GM12878 (cell line): ENCODE measurements at regions not wholly inside any gene's neighbourhood (a gene's known extent, or its start where the extent isn't known, plus 50 kb on each side); places are given as distances from the start of the nearest gene placed in this dataset.

ENCODE experiments used
- CEBPB ChIP-seq, 2 experiments: fragments of 150-350 bp in 1 of 2; IDR thresholded peaks; 2 replicates each; pipeline ENCODE4 v1.6.1; 2012 to 2014; ENCODE audit warnings: low read depth in 2 of 2, low read length in 2 of 2, borderline replicate concordance in 1 of 2, inconsistent platforms in 1 of 2
- CUX1 ChIP-seq: IDR thresholded peaks from 2 replicates; pipeline ENCODE4 v1.6.1; 2012; ENCODE audit warnings: improper control_type of control experiment, low read depth, low read length; ENCODE audit not compliant: insufficient replicate concordance
- ESRRA ChIP-seq: IDR thresholded peaks from 2 replicates; pipeline ENCODE4 v1.6.1; 2012; ENCODE audit warnings: mild to moderate bottlenecking, low read length, improper control_type of control experiment
- IKZF2 ChIP-seq, 2 experiments: fragments of 450-650 bp; IDR thresholded peaks; 2 replicates each; pipeline ENCODE4 v1.6.1; 2017; ENCODE audit warnings: mild to moderate bottlenecking in 2 of 2, moderate library complexity in 2 of 2
- IRF3 ChIP-seq: fragments of 450-650 bp; IDR thresholded peaks from 2 replicates; pipeline ENCODE4 v1.6.1; 2014; ENCODE audit warnings: mild to moderate bottlenecking
- KAT2A ChIP-seq: conservative IDR thresholded peaks from 2 replicates; pipeline ENCODE4 v1.6.1; 2011; ENCODE audit warnings: low read depth, low read length; ENCODE audit not compliant: control insufficient read depth
- KLF5 ChIP-seq: fragments of 450-650 bp; IDR thresholded peaks from 2 replicates; pipeline ENCODE4 v1.6.1; 2014; ENCODE audit warnings: mild to moderate bottlenecking; ENCODE audit not compliant: partially characterized antibody
- MTA2 ChIP-seq: fragments of 450-650 bp; IDR thresholded peaks from 2 replicates; pipeline ENCODE4 v1.6.1; 2016; ENCODE audit warnings: low read depth, mild to moderate bottlenecking, moderate library complexity
- MYB ChIP-seq: fragments of 150-350 bp; IDR thresholded peaks from 2 replicates; pipeline ENCODE4 v1.6.1; 2014; ENCODE audit warnings: mild to moderate bottlenecking, low read depth, low read length, borderline replicate concordance
- MYC ChIP-seq: IDR thresholded peaks from 2 replicates; pipeline ENCODE4 v1.6.1; 2011; ENCODE audit warnings: mild to moderate bottlenecking, low read length, moderate library complexity, inconsistent platforms; ENCODE audit not compliant: insufficient read depth, insufficient replicate concordance, insufficient read length, severe bottlenecking
- NFYB ChIP-seq: IDR thresholded peaks from 2 replicates; pipeline ENCODE4 v1.6.1; 2011; ENCODE audit warnings: low read depth, mild to moderate bottlenecking, low read length, improper control_type of control experiment, moderate library complexity; ENCODE audit not compliant: insufficient read depth
- NR2F1 ChIP-seq: fragments of 450-650 bp; conservative IDR thresholded peaks from 2 replicates; pipeline ENCODE4 v1.6.1; 2017; ENCODE audit warnings: mild to moderate bottlenecking
- RELB ChIP-seq: fragments of 450-650 bp; IDR thresholded peaks from 2 replicates; pipeline ENCODE4 v1.6.1; 2017; ENCODE audit warnings: low read depth, mild to moderate bottlenecking, moderate library complexity
- SREBF1 ChIP-seq: IDR thresholded peaks from 2 replicates; pipeline ENCODE4 v1.6.1; 2012; ENCODE audit warnings: mild to moderate bottlenecking, low read length
- ZNF384 ChIP-seq: IDR thresholded peaks from 2 replicates; pipeline ENCODE4 v1.6.1; 2012; ENCODE audit warnings: low read depth, mild to moderate bottlenecking, low read length, improper control_type of control experiment, borderline replicate concordance
- ZNF592 ChIP-seq: fragments of 450-650 bp; IDR thresholded peaks from 2 replicates; pipeline ENCODE4 v1.6.1; 2017; ENCODE audit warnings: mild to moderate bottlenecking, moderate library complexity
- TF ChIP-seq, protein P1 (sequence below): IDR thresholded peaks from 2 replicates; pipeline ENCODE4 v1.6.1; 2011; ENCODE audit warnings: borderline replicate concordance, low read depth, mild to moderate bottlenecking, moderate library complexity, mixed read lengths, low read length; ENCODE audit not compliant: insufficient read depth; ENCODE audit errors: extremely low read length

DNA sequence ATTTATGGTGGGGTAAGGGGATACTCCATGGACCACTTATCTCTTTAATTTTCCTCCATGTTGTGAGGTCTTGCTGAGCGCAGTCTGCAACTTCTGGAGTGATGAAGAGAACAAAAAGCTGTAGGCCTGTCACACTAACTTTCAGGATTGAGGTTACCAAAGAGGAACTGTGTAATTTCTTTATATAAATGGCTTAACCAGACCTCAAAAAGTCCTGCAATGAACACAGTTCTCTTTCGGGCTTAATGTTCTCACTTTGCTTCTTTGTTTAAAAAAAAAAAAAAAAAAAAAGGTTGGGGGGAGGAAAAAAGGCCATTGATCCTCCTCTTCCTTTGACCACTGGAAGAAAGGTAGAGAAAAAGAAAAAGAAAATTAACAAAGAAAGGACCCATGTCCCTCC is 86.8 kb upstream of the SOX9 start (continued):
- TF ChIP-seq NFYB: no peak
- TF ChIP-seq RELB: 0 out of 2 replicates have a peak, but pooled peaks have one; percentile 26
- TF ChIP-seq NR2F1: no peak
- TF ChIP-seq ZNF592: no peak
- peak; percentile 73 to 77 for TF ChIP-seq IKZF2 (IDR thresholded peaks at IDR 0.05)
- TF ChIP-seq MYC: no peak
- TF ChIP-seq, protein P1, sequence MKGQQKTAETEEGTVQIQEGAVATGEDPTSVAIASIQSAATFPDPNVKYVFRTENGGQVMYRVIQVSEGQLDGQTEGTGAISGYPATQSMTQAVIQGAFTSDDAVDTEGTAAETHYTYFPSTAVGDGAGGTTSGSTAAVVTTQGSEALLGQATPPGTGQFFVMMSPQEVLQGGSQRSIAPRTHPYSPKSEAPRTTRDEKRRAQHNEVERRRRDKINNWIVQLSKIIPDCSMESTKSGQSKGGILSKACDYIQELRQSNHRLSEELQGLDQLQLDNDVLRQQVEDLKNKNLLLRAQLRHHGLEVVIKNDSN: no peak
- no peak for TF ChIP-seq KAT2A
- TF ChIP-seq ESRRA: no peak
- TF ChIP-seq MYB: no peak
- TF ChIP-seq MTA2: peak; percentile 69
- peak; percentile 96 for TF ChIP-seq ZNF384
- peak; percentile 82 for TF ChIP-seq CUX1
- TF ChIP-seq CEBPB (IDR thresholded peaks at IDR 0.05; ENCODE audit: borderline replicate concordance in 1 of 2, low read depth in 2 of 2, low read length in 2 of 2): no peak
- TF ChIP-seq SREBF1: no peak
- TF ChIP-seq IRF3: no peak
- TF ChIP-seq KLF5: no peak
